ENCODE measurements at regions not wholly inside any gene's neighbourhood (a gene's known extent, or its start where the extent isn't known, plus 50 kb on each side); places are given as distances from the start of the nearest gene placed in this dataset.

- no peak overlapping the region for H3K27ac Mint-ChIP-seq
These were observed 512.8 kb upstream of the ID4 start for GRCh38 chr6:19324376-19324775.

GRCh38 chr6:19325335-19325789 lies 511.8 kb upstream of the ID4 start:
- no peaks in the 10 kb centered on the region for H3K4me1 ChIP-seq (ENCODE audit: control insufficient read depth, insufficient read depth, low read length, poor library complexity, severe bottlenecking)
- Mint-ChIP-seq H3K27ac (no peak overlapping the region), H3K4me3 (no peak overlapping the region), H3K36me3 (no peaks in the 10 kb centered on the region), H3K27me3 (peaks cover 5% of the 10 kb centered on the region), H3K4me1 (no peaks in the 10 kb centered on the region), H3K9me3 (peaks cover 0 to 6% (median 3%) of the 10 kb centered on the region in 7 donors)
- H3K9me3 ChIP-seq (ENCODE audit: control insufficient read depth in 2 of 2, low read length in 2 of 2) = no peaks in the 10 kb centered on the region
- no peak overlapping the region for H3K4me3 ChIP-seq (ENCODE audit: low read depth, low read length)
- no peak for DNase-seq
- H3K27ac ChIP-seq (ENCODE audit: insufficient read depth, low read length, poor library complexity, severe bottlenecking) = no peak overlapping the region
- H3K27me3 ChIP-seq (ENCODE audit: control insufficient read depth, insufficient read depth, low read length) = no peaks in the 10 kb centered on the region
- no peaks in the 10 kb centered on the region for H3K36me3 ChIP-seq (ENCODE audit: control insufficient read depth, insufficient read depth, low read length)
- no peak for ATAC-seq (ENCODE audit: low read depth in 2 of 2)

More at GRCh38 chr6:19324376-19324775, 512.8 kb upstream of the ID4 start:
- H3K27me3 ChIP-seq (ENCODE audit: control insufficient read depth, insufficient read depth, low read length) = no peaks in the 10 kb centered on the region
- no peaks in the 10 kb centered on the region for H3K4me1 ChIP-seq (ENCODE audit: control insufficient read depth, insufficient read depth, low read length, poor library complexity, severe bottlenecking)
- no peak overlapping the region for H3K27ac ChIP-seq (ENCODE audit: insufficient read depth, low read length, poor library complexity, severe bottlenecking)
- no peaks in the 10 kb centered on the region for H3K36me3 Mint-ChIP-seq
- no peak overlapping the region for H3K4me3 Mint-ChIP-seq
- no peaks in the 10 kb centered on the region for H3K4me1 Mint-ChIP-seq
- H3K9me3 ChIP-seq (ENCODE audit: control insufficient read depth in 2 of 2, low read length in 2 of 2) = no peaks in the 10 kb centered on the region
- ATAC-seq (ENCODE audit: low read depth in 2 of 2) = no peak
- no peak for DNase-seq
- H3K36me3 ChIP-seq (ENCODE audit: control insufficient read depth, insufficient read depth, low read length) = no peaks in the 10 kb centered on the region
- H3K27me3 Mint-ChIP-seq = no peaks in the 10 kb centered on the region
- H3K4me3 ChIP-seq (ENCODE audit: low read depth, low read length) = no peak overlapping the region
- peaks cover 0 to 6% (median 4%) of the 10 kb centered on the region in 7 donors for H3K9me3 Mint-ChIP-seq

- Mint-ChIP-seq H3K27me3 (peaks cover 5% of the 10 kb centered on the region), H3K4me1 (no peaks in the 10 kb centered on the region), H3K9me3 (peaks cover 0 to 12% (median 1%) of the 10 kb centered on the region in 7 donors), H3K4me3 (no peak overlapping the region), H3K36me3 (no peaks in the 10 kb centered on the region), H3K27ac (no peak overlapping the region)
- Histone ChIP-seq H3K27me3 (ENCODE audit: control insufficient read depth, insufficient read depth, low read length) (no peaks in the 10 kb centered on the region), H3K4me3 (ENCODE audit: low read depth, low read length) (no peak overlapping the region), H3K4me1 (ENCODE audit: control insufficient read depth, insufficient read depth, low read length, poor library complexity, severe bottlenecking) (no peaks in the 10 kb centered on the region), H3K36me3 (ENCODE audit: control insufficient read depth, insufficient read depth, low read length) (no peaks in the 10 kb centered on the region), H3K27ac (ENCODE audit: insufficient read depth, low read length, poor library complexity, severe bottlenecking) (no peak overlapping the region), H3K9me3 (ENCODE audit: control insufficient read depth in 2 of 2, low read length in 2 of 2) (no peaks in the 10 kb centered on the region)
- DNase-seq (no peak), ATAC-seq (ENCODE audit: low read depth in 2 of 2) (no peak)
These were observed 509.9 kb upstream of the ID4 start for GRCh38 chr6:19327241-19327640.

GRCh38 chr6:19327661-19328060 lies 509.5 kb upstream of the ID4 start:
- Mint-ChIP-seq H3K27ac (no peak overlapping the region), H3K4me1 (no peaks in the 10 kb centered on the region), H3K9me3 (peaks cover 0 to 12% (median 2%) of the 10 kb centered on the region in 7 donors), H3K27me3 (peaks cover 5% of the 10 kb centered on the region), H3K4me3 (no peak overlapping the region), H3K36me3 (no peaks in the 10 kb centered on the region)
- H3K27ac ChIP-seq (ENCODE audit: insufficient read depth, low read length, poor library complexity, severe bottlenecking) = no peak overlapping the region
- DNase-seq (no peak), ATAC-seq (ENCODE audit: low read depth in 2 of 2) (no peak)
- H3K27me3 ChIP-seq (ENCODE audit: control insufficient read depth, insufficient read depth, low read length) = no peaks in the 10 kb centered on the region
- H3K9me3 ChIP-seq (ENCODE audit: control insufficient read depth in 2 of 2, low read length in 2 of 2) = no peaks in the 10 kb centered on the region
- H3K36me3 ChIP-seq (ENCODE audit: control insufficient read depth, insufficient read depth, low read length) = no peaks in the 10 kb centered on the region
- H3K4me3 ChIP-seq (ENCODE audit: low read depth, low read length) = no peak overlapping the region
- H3K4me1 ChIP-seq (ENCODE audit: control insufficient read depth, insufficient read depth, low read length, poor library complexity, severe bottlenecking) = no peaks in the 10 kb centered on the region

- ATAC-seq (ENCODE audit: low read depth in 2 of 2) = no peak
- Mint-ChIP-seq H3K4me1 (no peaks in the 10 kb centered on the region), H3K9me3 (peaks cover 0 to 12% (median 2%) of the 10 kb centered on the region in 7 donors)
These were observed 508.1 kb upstream of the ID4 start for GRCh38 chr6:19329078-19329477.

GRCh38 chr6:19331089-19331488 lies 506.1 kb upstream of the ID4 start:
- Histone ChIP-seq H3K36me3 (ENCODE audit: control insufficient read depth, insufficient read depth, low read length) (no peaks in the 10 kb centered on the region), H3K27ac (ENCODE audit: insufficient read depth, low read length, poor library complexity, severe bottlenecking) (no peak overlapping the region), H3K27me3 (ENCODE audit: control insufficient read depth, insufficient read depth, low read length) (no peaks in the 10 kb centered on the region), H3K4me1 (ENCODE audit: control insufficient read depth, insufficient read depth, low read length, poor library complexity, severe bottlenecking) (no peaks in the 10 kb centered on the region), H3K4me3 (ENCODE audit: low read depth, low read length) (no peak overlapping the region), H3K9me3 (ENCODE audit: control insufficient read depth in 2 of 2, low read length in 2 of 2) (no peaks in the 10 kb centered on the region)
- peaks cover 0 to 11% (median 2%) of the 10 kb centered on the region in 7 donors for H3K9me3 Mint-ChIP-seq
- no peak overlapping the region for H3K27ac Mint-ChIP-seq
- no peaks in the 10 kb centered on the region for H3K36me3 Mint-ChIP-seq
- H3K27me3 Mint-ChIP-seq = peaks cover 5% of the 10 kb centered on the region
- H3K4me3 Mint-ChIP-seq = no peak overlapping the region
- H3K4me1 Mint-ChIP-seq = no peaks in the 10 kb centered on the region
- ATAC-seq (ENCODE audit: low read depth in 2 of 2) (no peak), DNase-seq (no peak)

More at GRCh38 chr6:19329078-19329477, 508.1 kb upstream of the ID4 start:
- Histone ChIP-seq H3K36me3 (ENCODE audit: control insufficient read depth, insufficient read depth, low read length) (no peaks in the 10 kb centered on the region), H3K4me1 (ENCODE audit: control insufficient read depth, insufficient read depth, low read length, poor library complexity, severe bottlenecking) (no peaks in the 10 kb centered on the region), H3K27me3 (ENCODE audit: control insufficient read depth, insufficient read depth, low read length) (no peaks in the 10 kb centered on the region), H3K9me3 (ENCODE audit: control insufficient read depth in 2 of 2, low read length in 2 of 2) (no peaks in the 10 kb centered on the region), H3K27ac (ENCODE audit: insufficient read depth, low read length, poor library complexity, severe bottlenecking) (no peak overlapping the region), H3K4me3 (ENCODE audit: low read depth, low read length) (no peak overlapping the region)
- Mint-ChIP-seq H3K27ac (no peak overlapping the region), H3K36me3 (no peaks in the 10 kb centered on the region), H3K4me3 (no peak overlapping the region), H3K27me3 (peaks cover 5% of the 10 kb centered on the region)
- DNase-seq = no peak

GRCh38 chr6:19332806-19333460 lies 504.2 kb upstream of the ID4 start:
- Histone ChIP-seq H3K27me3 (ENCODE audit: control insufficient read depth, insufficient read depth, low read length) (no peaks in the 10 kb centered on the region), H3K27ac (ENCODE audit: insufficient read depth, low read length, poor library complexity, severe bottlenecking) (no peak overlapping the region), H3K4me3 (ENCODE audit: low read depth, low read length) (no peak overlapping the region), H3K36me3 (ENCODE audit: control insufficient read depth, insufficient read depth, low read length) (no peaks in the 10 kb centered on the region), H3K4me1 (ENCODE audit: control insufficient read depth, insufficient read depth, low read length, poor library complexity, severe bottlenecking) (no peaks in the 10 kb centered on the region), H3K9me3 (ENCODE audit: control insufficient read depth in 2 of 2, low read length in 2 of 2) (no peaks in the 10 kb centered on the region)
- Mint-ChIP-seq H3K4me3 (no peak overlapping the region), H3K4me1 (no peaks in the 10 kb centered on the region), H3K36me3 (no peaks in the 10 kb centered on the region), H3K27me3 (peaks cover 5% of the 10 kb centered on the region), H3K27ac (no peak overlapping the region), H3K9me3 (peaks cover 0 to 10% (median 3%) of the 10 kb centered on the region in 7 donors)
- DNase-seq = no peak
- ATAC-seq (ENCODE audit: low read depth in 2 of 2) = no peak

GRCh38 chr6:19333936-19334335 lies 503.2 kb upstream of the ID4 start:
- H3K36me3 ChIP-seq (ENCODE audit: control insufficient read depth, insufficient read depth, low read length) = no peaks in the 10 kb centered on the region
- no peak overlapping the region for H3K4me3 Mint-ChIP-seq
- no peaks in the 10 kb centered on the region for H3K9me3 ChIP-seq (ENCODE audit: control insufficient read depth in 2 of 2, low read length in 2 of 2)
- H3K27ac ChIP-seq (ENCODE audit: insufficient read depth, low read length, poor library complexity, severe bottlenecking) = no peak overlapping the region
- no peak overlapping the region for H3K27ac Mint-ChIP-seq
- H3K27me3 Mint-ChIP-seq = peaks cover 5% of the 10 kb centered on the region
- H3K4me3 ChIP-seq (ENCODE audit: low read depth, low read length) = no peak overlapping the region
- H3K36me3 Mint-ChIP-seq = no peaks in the 10 kb centered on the region
- H3K4me1 ChIP-seq (ENCODE audit: control insufficient read depth, insufficient read depth, low read length, poor library complexity, severe bottlenecking) = no peaks in the 10 kb centered on the region
- H3K4me1 Mint-ChIP-seq = no peaks in the 10 kb centered on the region
- no peaks in the 10 kb centered on the region for H3K27me3 ChIP-seq (ENCODE audit: control insufficient read depth, insufficient read depth, low read length)
- ATAC-seq (ENCODE audit: low read depth in 2 of 2) (no peak), DNase-seq (no peak)
- H3K9me3 Mint-ChIP-seq = peaks cover 0 to 10% (median 3%) of the 10 kb centered on the region in 7 donors

Data from CD4-positive, CD25-positive, alpha-beta regulatory T cell (primary cell).